ENCODE measurements at regions not wholly inside any gene's neighbourhood (a gene's known extent, or its start where the extent isn't known, plus 50 kb on each side); places are given as distances from the start of the nearest gene placed in this dataset.

DNA sequence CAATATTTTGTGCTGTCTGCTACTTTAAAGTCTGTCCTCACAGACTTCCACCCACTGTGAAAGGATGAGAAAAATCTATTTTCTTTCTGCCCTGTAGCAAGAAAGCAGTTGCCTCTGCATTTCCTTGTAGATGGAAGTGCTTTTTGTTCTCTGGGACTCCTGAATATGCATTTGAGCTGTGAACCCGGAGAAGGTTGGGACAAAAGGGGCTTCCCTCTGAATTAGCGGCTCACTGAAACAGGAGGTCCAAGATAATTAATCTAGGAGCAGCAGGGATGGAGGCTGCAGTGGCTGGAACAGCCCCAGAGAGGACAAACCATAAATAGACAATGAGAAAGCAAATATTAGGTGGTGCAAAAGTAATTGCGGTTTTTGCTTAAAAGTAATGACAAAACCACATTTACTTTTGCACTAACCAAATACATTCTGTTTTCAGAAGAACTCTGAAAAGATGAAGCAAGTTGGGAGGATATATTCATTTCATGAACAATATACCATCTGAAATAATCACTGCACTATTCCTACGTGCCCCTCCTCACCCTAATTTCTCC is 143.4 kb upstream of the KBTBD8 start:
- TF ChIP-seq, protein P1, sequence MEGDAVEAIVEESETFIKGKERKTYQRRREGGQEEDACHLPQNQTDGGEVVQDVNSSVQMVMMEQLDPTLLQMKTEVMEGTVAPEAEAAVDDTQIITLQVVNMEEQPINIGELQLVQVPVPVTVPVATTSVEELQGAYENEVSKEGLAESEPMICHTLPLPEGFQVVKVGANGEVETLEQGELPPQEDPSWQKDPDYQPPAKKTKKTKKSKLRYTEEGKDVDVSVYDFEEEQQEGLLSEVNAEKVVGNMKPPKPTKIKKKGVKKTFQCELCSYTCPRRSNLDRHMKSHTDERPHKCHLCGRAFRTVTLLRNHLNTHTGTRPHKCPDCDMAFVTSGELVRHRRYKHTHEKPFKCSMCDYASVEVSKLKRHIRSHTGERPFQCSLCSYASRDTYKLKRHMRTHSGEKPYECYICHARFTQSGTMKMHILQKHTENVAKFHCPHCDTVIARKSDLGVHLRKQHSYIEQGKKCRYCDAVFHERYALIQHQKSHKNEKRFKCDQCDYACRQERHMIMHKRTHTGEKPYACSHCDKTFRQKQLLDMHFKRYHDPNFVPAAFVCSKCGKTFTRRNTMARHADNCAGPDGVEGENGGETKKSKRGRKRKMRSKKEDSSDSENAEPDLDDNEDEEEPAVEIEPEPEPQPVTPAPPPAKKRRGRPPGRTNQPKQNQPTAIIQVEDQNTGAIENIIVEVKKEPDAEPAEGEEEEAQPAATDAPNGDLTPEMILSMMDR (IDR thresholded peaks at IDR 0.05), result no peak
- TF ChIP-seq POLR2A (IDR thresholded peaks at IDR 0.05), result no peak

Measured in heart left ventricle (tissue), 13 donors.